GM19397 (cell line): ENCODE measurements at regions not wholly inside any gene's neighbourhood (a gene's known extent, or its start where the extent isn't known, plus 50 kb on each side); places are given as distances from the start of the nearest gene placed in this dataset.
"Not testable (repeated sequence)": the region's sequence is repeated elsewhere in the genome, so short reads cannot be mapped to it uniquely, and the experiment has no call there.

Experiments used
- ATAC-seq: cut with Tn5 transposase; IDR thresholded peaks from one replicate; pipeline ENCODE4 v1.9.1; 2021; ENCODE audit warnings: mild to moderate bottlenecking, moderate library complexity; ENCODE audit not compliant: unreplicated experiment

- ATAC-seq, result no peak
Observed at GRCh38 chr5:97998941-97999340, 774.5 kb upstream of the RGMB start.

- ATAC-seq, result no peak
Observed at GRCh38 chr5:98004463-98004862, 769.0 kb upstream of the RGMB start.

GRCh38 chr5:98016771-98017170 is 756.7 kb upstream of the RGMB start:
- ATAC-seq, result no peak

- ATAC-seq, result not testable (repeated sequence)
Observed at GRCh38 chr5:98030273-98030672, 743.2 kb upstream of the RGMB start.

GRCh38 chr5:98031036-98031435 is 742.4 kb upstream of the RGMB start:
- ATAC-seq, result not testable (repeated sequence)

GRCh38 chr5:98031496-98031895 is 742.0 kb upstream of the RGMB start:
- no peak for ATAC-seq

- no peak for ATAC-seq
Observed at GRCh38 chr5:98031926-98032325, 741.5 kb upstream of the RGMB start.

GRCh38 chr5:98041661-98042060 is 731.8 kb upstream of the RGMB start:
- no peak for ATAC-seq

- ATAC-seq, result no peak
Observed at GRCh38 chr5:98042521-98042920, 730.9 kb upstream of the RGMB start.

GRCh38 chr5:98042961-98043360 is 730.5 kb upstream of the RGMB start:
- no peak for ATAC-seq

GRCh38 chr5:98050583-98050982 is 722.9 kb upstream of the RGMB start:
- no peak for ATAC-seq

- no peak for ATAC-seq
Observed at GRCh38 chr5:98053170-98053569, 720.3 kb upstream of the RGMB start.

GRCh38 chr5:98060148-98060547 is 713.3 kb upstream of the RGMB start:
- no peak for ATAC-seq

GRCh38 chr5:98064118-98064685 is 709.3 kb upstream of the RGMB start:
- ATAC-seq, result no peak

- no peak for ATAC-seq
Observed at GRCh38 chr5:98065261-98065909, 708.1 kb upstream of the RGMB start.

- no peak for ATAC-seq
Observed at GRCh38 chr5:98066910-98067309, 706.6 kb upstream of the RGMB start.

GRCh38 chr5:98069876-98070512 is 703.5 kb upstream of the RGMB start:
- ATAC-seq, result no peak

GRCh38 chr5:98072921-98073320 is 700.5 kb upstream of the RGMB start:
- no peak for ATAC-seq

GRCh38 chr5:98076501-98076900 is 697.0 kb upstream of the RGMB start:
- no peak for ATAC-seq

GRCh38 chr5:98085593-98085992 is 687.9 kb upstream of the RGMB start:
- ATAC-seq, result no peak

GRCh38 chr5:98095072-98095471 is 678.4 kb upstream of the RGMB start:
- no peak for ATAC-seq

- ATAC-seq, result no peak
Observed at GRCh38 chr5:98096155-98096554, 677.3 kb upstream of the RGMB start.
